Breast epithelium (tissue), 3 donors: ENCODE measurements at regions not wholly inside any gene's neighbourhood (a gene's known extent, or its start where the extent isn't known, plus 50 kb on each side); places are given as distances from the start of the nearest gene placed in this dataset.

ENCODE experiments used
- CTCF ChIP-seq, 3 donors: fragments of 450-650 bp; IDR thresholded peaks; one replicate each; pipeline ENCODE4 v1.5.1; 2016 to 2017; ENCODE audit warnings: antibody characterized with exemption in 3 of 3, mild to moderate bottlenecking in 3 of 3, moderate library complexity in 3 of 3
- POLR2A ChIP-seq: fragments of 450-650 bp; IDR thresholded peaks from one replicate; pipeline ENCODE4 v1.6.1; 2016; ENCODE audit warnings: antibody characterized with exemption, mild to moderate bottlenecking, moderate library complexity
- POLR2AphosphoS5 ChIP-seq, 3 donors: sonication (generic); formaldehyde crosslinking; IDR thresholded peaks; one replicate each; pipeline ENCODE4 v1.6.1; 2017; ENCODE audit warnings: antibody characterized with exemption in 3 of 3

- TF ChIP-seq POLR2AphosphoS5 (IDR thresholded peaks at IDR 0.05) (no peak), POLR2A (no peak), CTCF (IDR thresholded peaks at IDR 0.05) (no peak)
These were observed 1348.2 kb upstream of the GJE1 start for GRCh38 chr6:140784573-140784972.
